ENCODE measurements at regions not wholly inside any gene's neighbourhood (a gene's known extent, or its start where the extent isn't known, plus 50 kb on each side); places are given as distances from the start of the nearest gene placed in this dataset.

- Histone ChIP-seq H3K36me3 (ENCODE audit: control insufficient read depth, insufficient read depth, low read length) (no peaks in the 10 kb centered on the region), H3K4me1 (ENCODE audit: control insufficient read depth, insufficient read depth, low read length) (no peaks in the 10 kb centered on the region), H3K9me3 (ENCODE audit: control insufficient read depth, insufficient read depth, low read depth, low read length) (no peaks in the 10 kb centered on the region), H3K27ac (ENCODE audit: low read depth, low read length) (no peak overlapping the region), H3K4me3 (ENCODE audit: low read depth, low read length) (no peak overlapping the region), H3K9ac (ENCODE audit: low read length) (no peak overlapping the region), H3K27me3 (ENCODE audit: control insufficient read depth, insufficient read depth, low read length) (no peaks in the 10 kb centered on the region)
Measured at GRCh38 chr6:23371132-23371915, 754.7 kb upstream of the NRSN1 start.

DNA sequence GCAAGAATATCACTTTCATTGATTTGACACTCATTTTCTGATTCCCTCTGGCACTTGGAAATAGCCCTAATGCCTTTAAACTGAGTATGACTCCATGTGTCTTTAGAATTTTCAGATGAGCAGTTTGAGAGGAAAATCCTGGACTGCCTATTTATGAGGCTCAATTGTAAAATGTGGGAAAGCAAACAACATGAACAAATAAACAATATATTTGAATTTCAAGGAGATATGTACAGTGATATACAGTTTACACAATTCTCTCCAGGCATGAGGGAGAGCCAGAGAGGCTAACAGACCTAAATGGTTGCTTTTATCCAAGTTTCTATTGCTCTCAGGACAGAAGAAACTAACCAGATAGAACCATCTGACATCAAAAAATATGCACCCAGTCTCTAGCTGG lies 748.2 kb upstream of the NRSN1 start:
- Histone ChIP-seq H3K27me3 (ENCODE audit: control insufficient read depth, insufficient read depth, low read length) (no peaks in the 10 kb centered on the region), H3K9me3 (ENCODE audit: control insufficient read depth, insufficient read depth, low read depth, low read length) (no peaks in the 10 kb centered on the region), H3K27ac (ENCODE audit: low read depth, low read length) (no peak overlapping the region), H3K4me3 (ENCODE audit: low read depth, low read length) (no peak overlapping the region), H3K4me1 (ENCODE audit: control insufficient read depth, insufficient read depth, low read length) (no peaks in the 10 kb centered on the region), H3K9ac (ENCODE audit: low read length) (no peak overlapping the region), H3K36me3 (ENCODE audit: control insufficient read depth, insufficient read depth, low read length) (no peaks in the 10 kb centered on the region)

DNA sequence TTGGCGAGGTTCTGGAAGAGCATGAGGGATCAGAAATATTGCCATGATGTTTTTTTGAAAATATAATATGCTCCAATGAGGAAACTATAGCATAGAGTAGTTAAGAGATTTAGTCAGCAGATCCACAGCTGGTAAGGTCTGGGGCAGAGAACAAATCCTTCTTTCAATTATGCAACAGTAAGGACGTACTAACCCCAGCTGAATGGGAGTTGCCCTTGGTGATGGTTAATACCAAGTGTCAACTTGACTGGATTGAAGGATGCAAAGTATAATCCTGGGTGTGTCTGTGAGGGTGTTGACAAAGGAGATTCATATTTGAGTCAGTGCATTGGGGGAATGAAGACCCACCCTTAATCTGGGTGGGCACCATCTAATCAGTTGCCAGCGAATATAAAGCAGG lies 745.5 kb upstream of the NRSN1 start:
- H3K4me1 ChIP-seq (ENCODE audit: control insufficient read depth, insufficient read depth, low read length), result no peaks in the 10 kb centered on the region

GRCh38 chr6:23388086-23388783 lies 737.8 kb upstream of the NRSN1 start:
- H3K4me1 ChIP-seq (ENCODE audit: control insufficient read depth, insufficient read depth, low read length), result no peaks in the 10 kb centered on the region
- H3K27me3 ChIP-seq (ENCODE audit: control insufficient read depth, insufficient read depth, low read length), result no peaks in the 10 kb centered on the region
- H3K27ac ChIP-seq (ENCODE audit: low read depth, low read length), result no peak overlapping the region
- no peaks in the 10 kb centered on the region for H3K36me3 ChIP-seq (ENCODE audit: control insufficient read depth, insufficient read depth, low read length)
- no peaks in the 10 kb centered on the region for H3K9me3 ChIP-seq (ENCODE audit: control insufficient read depth, insufficient read depth, low read depth, low read length)
- no peak overlapping the region for H3K4me3 ChIP-seq (ENCODE audit: low read depth, low read length)
- H3K9ac ChIP-seq (ENCODE audit: low read length), result no peak overlapping the region

More for the DNA sequence above, 745.5 kb upstream of the NRSN1 start:
- Histone ChIP-seq H3K36me3 (ENCODE audit: control insufficient read depth, insufficient read depth, low read length) (no peaks in the 10 kb centered on the region), H3K27ac (ENCODE audit: low read depth, low read length) (no peak overlapping the region), H3K9ac (ENCODE audit: low read length) (no peak overlapping the region), H3K4me3 (ENCODE audit: low read depth, low read length) (no peak overlapping the region), H3K9me3 (ENCODE audit: control insufficient read depth, insufficient read depth, low read depth, low read length) (no peaks in the 10 kb centered on the region), H3K27me3 (ENCODE audit: control insufficient read depth, insufficient read depth, low read length) (no peaks in the 10 kb centered on the region)

GRCh38 chr6:23389386-23389785 lies 736.6 kb upstream of the NRSN1 start:
- no peaks in the 10 kb centered on the region for H3K9me3 ChIP-seq (ENCODE audit: control insufficient read depth, insufficient read depth, low read depth, low read length)
- no peak overlapping the region for H3K27ac ChIP-seq (ENCODE audit: low read depth, low read length)
- no peaks in the 10 kb centered on the region for H3K4me1 ChIP-seq (ENCODE audit: control insufficient read depth, insufficient read depth, low read length)
- H3K4me3 ChIP-seq (ENCODE audit: low read depth, low read length), result no peak overlapping the region
- no peak overlapping the region for H3K9ac ChIP-seq (ENCODE audit: low read length)
- no peaks in the 10 kb centered on the region for H3K27me3 ChIP-seq (ENCODE audit: control insufficient read depth, insufficient read depth, low read length)
- no peaks in the 10 kb centered on the region for H3K36me3 ChIP-seq (ENCODE audit: control insufficient read depth, insufficient read depth, low read length)

- Histone ChIP-seq H3K27me3 (ENCODE audit: control insufficient read depth, insufficient read depth, low read length) (no peaks in the 10 kb centered on the region), H3K9ac (ENCODE audit: low read length) (no peak overlapping the region), H3K9me3 (ENCODE audit: control insufficient read depth, insufficient read depth, low read depth, low read length) (no peaks in the 10 kb centered on the region), H3K4me1 (ENCODE audit: control insufficient read depth, insufficient read depth, low read length) (no peaks in the 10 kb centered on the region), H3K4me3 (ENCODE audit: low read depth, low read length) (no peak overlapping the region), H3K27ac (ENCODE audit: low read depth, low read length) (no peak overlapping the region), H3K36me3 (ENCODE audit: control insufficient read depth, insufficient read depth, low read length) (no peaks in the 10 kb centered on the region)
Measured at GRCh38 chr6:23390221-23390620, 735.8 kb upstream of the NRSN1 start.

- H3K27ac ChIP-seq (ENCODE audit: low read depth, low read length), result no peak overlapping the region
- no peaks in the 10 kb centered on the region for H3K9me3 ChIP-seq (ENCODE audit: control insufficient read depth, insufficient read depth, low read depth, low read length)
- H3K27me3 ChIP-seq (ENCODE audit: control insufficient read depth, insufficient read depth, low read length), result no peaks in the 10 kb centered on the region
- H3K36me3 ChIP-seq (ENCODE audit: control insufficient read depth, insufficient read depth, low read length), result no peaks in the 10 kb centered on the region
- peaks cover 12% of the 10 kb centered on the region for H3K4me1 ChIP-seq (ENCODE audit: control insufficient read depth, insufficient read depth, low read length)
- H3K9ac ChIP-seq (ENCODE audit: low read length), result no peak overlapping the region
- no peak overlapping the region for H3K4me3 ChIP-seq (ENCODE audit: low read depth, low read length)
Measured at GRCh38 chr6:23394681-23395080, 731.3 kb upstream of the NRSN1 start.

- no peak overlapping the region for H3K27ac ChIP-seq (ENCODE audit: low read depth, low read length)
- no peaks in the 10 kb centered on the region for H3K9me3 ChIP-seq (ENCODE audit: control insufficient read depth, insufficient read depth, low read depth, low read length)
Measured at GRCh38 chr6:23395381-23395780, 730.6 kb upstream of the NRSN1 start.

GRCh38 chr6:23396949-23397348 lies 729.1 kb upstream of the NRSN1 start:
- peaks cover 12% of the 10 kb centered on the region for H3K4me1 ChIP-seq (ENCODE audit: control insufficient read depth, insufficient read depth, low read length)
- no peak overlapping the region for H3K27ac ChIP-seq (ENCODE audit: low read depth, low read length)
- no peaks in the 10 kb centered on the region for H3K36me3 ChIP-seq (ENCODE audit: control insufficient read depth, insufficient read depth, low read length)
- H3K9ac ChIP-seq (ENCODE audit: low read length), result no peak overlapping the region
- H3K4me3 ChIP-seq (ENCODE audit: low read depth, low read length), result no peak overlapping the region; the same call in 1 of the 2 replicates
- H3K27me3 ChIP-seq (ENCODE audit: control insufficient read depth, insufficient read depth, low read length), result no peaks in the 10 kb centered on the region
- H3K9me3 ChIP-seq (ENCODE audit: control insufficient read depth, insufficient read depth, low read depth, low read length), result no peaks in the 10 kb centered on the region

More at GRCh38 chr6:23395381-23395780, 730.6 kb upstream of the NRSN1 start:
- H3K27me3 ChIP-seq (ENCODE audit: control insufficient read depth, insufficient read depth, low read length), result no peaks in the 10 kb centered on the region
- no peaks in the 10 kb centered on the region for H3K36me3 ChIP-seq (ENCODE audit: control insufficient read depth, insufficient read depth, low read length)
- no peak overlapping the region for H3K9ac ChIP-seq (ENCODE audit: low read length)
- H3K4me1 ChIP-seq (ENCODE audit: control insufficient read depth, insufficient read depth, low read length), result peaks cover 12% of the 10 kb centered on the region
- H3K4me3 ChIP-seq (ENCODE audit: low read depth, low read length), result no peak overlapping the region

GRCh38 chr6:23403460-23403859 lies 722.6 kb upstream of the NRSN1 start:
- no peaks in the 10 kb centered on the region for H3K27me3 ChIP-seq (ENCODE audit: control insufficient read depth, insufficient read depth, low read length)
- no peak overlapping the region for H3K9ac ChIP-seq (ENCODE audit: low read length)
- H3K27ac ChIP-seq (ENCODE audit: low read depth, low read length), result no peak overlapping the region
- no peaks in the 10 kb centered on the region for H3K4me1 ChIP-seq (ENCODE audit: control insufficient read depth, insufficient read depth, low read length)
- no peaks in the 10 kb centered on the region for H3K36me3 ChIP-seq (ENCODE audit: control insufficient read depth, insufficient read depth, low read length)
- H3K4me3 ChIP-seq (ENCODE audit: low read depth, low read length), result no peak overlapping the region
- no peaks in the 10 kb centered on the region for H3K9me3 ChIP-seq (ENCODE audit: control insufficient read depth, insufficient read depth, low read depth, low read length)

- no peaks in the 10 kb centered on the region for H3K27me3 ChIP-seq (ENCODE audit: control insufficient read depth, insufficient read depth, low read length)
- no peaks in the 10 kb centered on the region for H3K9me3 ChIP-seq (ENCODE audit: control insufficient read depth, insufficient read depth, low read depth, low read length)
- H3K4me3 ChIP-seq (ENCODE audit: low read depth, low read length), result no peak overlapping the region
- H3K27ac ChIP-seq (ENCODE audit: low read depth, low read length), result no peak overlapping the region
- H3K9ac ChIP-seq (ENCODE audit: low read length), result no peak overlapping the region
- no peaks in the 10 kb centered on the region for H3K36me3 ChIP-seq (ENCODE audit: control insufficient read depth, insufficient read depth, low read length)
- H3K4me1 ChIP-seq (ENCODE audit: control insufficient read depth, insufficient read depth, low read length), result 0 out of 2 replicates have a peak, but pooled peaks cover 4% of the 10 kb centered on the region
Measured at GRCh38 chr6:23409531-23409930, 716.5 kb upstream of the NRSN1 start.

Data from HUES6 (cell line).